ENCODE measurements at regions not wholly inside any gene's neighbourhood (a gene's known extent, or its start where the extent isn't known, plus 50 kb on each side); places are given as distances from the start of the nearest gene placed in this dataset.

- Histone ChIP-seq H3K27ac (ENCODE audit: control insufficient read depth, insufficient read depth) (no peak overlapping the region), H3K9me3 (replicated peaks; ENCODE audit: control insufficient read depth, insufficient read depth, low read length) (no peaks in the 10 kb centered on the region), H2AFZ (ENCODE audit: control insufficient read depth, low read depth, low read length) (no peak overlapping the region), H4K20me1 (ENCODE audit: control insufficient read depth, insufficient read depth) (no peaks in the 10 kb centered on the region), H3K4me2 (ENCODE audit: control insufficient read depth, insufficient read depth) (no peak overlapping the region), H3K4me1 (ENCODE audit: control insufficient read depth, insufficient read depth, low read length) (no peaks in the 10 kb centered on the region), H3K9ac (ENCODE audit: control insufficient read depth, insufficient read depth, low read length) (no peak overlapping the region), H3K4me3 (no peak overlapping the region), H3K27me3 (replicated peaks in 1 of 2; ENCODE audit: control insufficient read depth in 2 of 2, insufficient read depth in 2 of 2, low read length in 1 of 2) (no peaks in the 10 kb centered on the region), H3K36me3 (ENCODE audit: control insufficient read depth in 2 of 2, insufficient read depth in 2 of 2, low read length in 1 of 2) (no peaks in the 10 kb centered on the region), H3K79me2 (ENCODE audit: control insufficient read depth, insufficient read depth, low read length) (no peaks in the 10 kb centered on the region)
- ChIA-PET RAD21 (ENCODE audit: unreplicated experiment) (no interaction called here), CTCF (no interaction called here), POLR2A (interaction anchor here (0.6 kb wide), 1 partner anchor 1274 kb away, joined by 3 read pairs; no protein-coding TSS in a partner anchor), SMC1A (ENCODE audit: uncharacterized antibody, unreplicated experiment) (no interaction called here)
- ATAC-seq (no peak), DNase-seq (ENCODE audit: low read depth, low spot score) (no peak), FAIRE-seq (no peak)
- in situ Hi-C loops (cut with MboI) (no loop called here), intact Hi-C loops (cut with micrococcal nuclease; ENCODE audit: unreplicated experiment) (no loop called here)
- TF ChIP-seq ZBED1 (IDR thresholded peaks at IDR 0.05; ENCODE audit: borderline replicate concordance) (no peak), KDM1A (IDR thresholded peaks at IDR 0.05; ENCODE audit: borderline replicate concordance) (no peak), TAF1 (IDR thresholded peaks at IDR 0.05; ENCODE audit: borderline replicate concordance, low read depth, low read length) (no peak), EGR1 (IDR thresholded peaks at IDR 0.05; ENCODE audit: borderline replicate concordance in 1 of 2, low read depth in 2 of 2, low read length in 2 of 2) (no peak), STAT1 (conservative IDR thresholded peaks at IDR 0.05) (no peak), TCF3 (IDR thresholded peaks at IDR 0.05; ENCODE audit: borderline replicate concordance, insufficient read depth, low read depth, low read length) (no peak), CBFB (IDR thresholded peaks at IDR 0.05; ENCODE audit: low read depth) (no peak)
- 64% methylated on average over 4 of the region's 4 CpGs for WGBS (ENCODE audit: insufficient coverage, insufficient replicate concordance, low lambda C conversion rate, missing lambda C conversion rate)
- no TSS peak for BruUV-seq (replicated peaks)
Observed at GRCh38 chr9:126239515-126239914, 87.1 kb upstream of the MVB12B start.

GRCh38 chr9:126240835-126241234, 85.8 kb upstream of the MVB12B start:
- Histone ChIP-seq H3K27me3 (replicated peaks in 1 of 2; ENCODE audit: control insufficient read depth in 2 of 2, insufficient read depth in 2 of 2, low read length in 1 of 2) (no peaks in the 10 kb centered on the region), H3K9me3 (replicated peaks; ENCODE audit: control insufficient read depth, insufficient read depth, low read length) (no peaks in the 10 kb centered on the region; the same call in 2 of the 3 replicates), H3K27ac (ENCODE audit: control insufficient read depth, insufficient read depth) (no peak overlapping the region), H3K4me2 (ENCODE audit: control insufficient read depth, insufficient read depth) (no peak overlapping the region), H3K9ac (ENCODE audit: control insufficient read depth, insufficient read depth, low read length) (no peak overlapping the region), H3K4me3 (no peak overlapping the region), H3K4me1 (ENCODE audit: control insufficient read depth, insufficient read depth, low read length) (no peaks in the 10 kb centered on the region), H3K36me3 (ENCODE audit: control insufficient read depth in 2 of 2, insufficient read depth in 2 of 2, low read length in 1 of 2) (no peaks in the 10 kb centered on the region), H3K79me2 (ENCODE audit: control insufficient read depth, insufficient read depth, low read length) (no peaks in the 10 kb centered on the region), H2AFZ (ENCODE audit: control insufficient read depth, low read depth, low read length) (no peak overlapping the region), H4K20me1 (ENCODE audit: control insufficient read depth, insufficient read depth) (no peaks in the 10 kb centered on the region)
- ChIA-PET SMC1A (ENCODE audit: uncharacterized antibody, unreplicated experiment) (no interaction called here), POLR2A (no interaction called here), CTCF (interaction anchor here (0.9 kb wide), 1 partner anchor 17 kb away, joined by 7 read pairs; no protein-coding TSS in a partner anchor), RAD21 (ENCODE audit: unreplicated experiment) (no interaction called here)
- BruUV-seq (replicated peaks) = no TSS peak
- ATAC-seq (peak; percentile 26; the same call in 1 of the 3 replicates), DNase-seq (ENCODE audit: low read depth, low spot score) (no peak), FAIRE-seq (no peak)
- WGBS (ENCODE audit: insufficient coverage, insufficient replicate concordance, low lambda C conversion rate, missing lambda C conversion rate) = 78% methylated on average over 1 of the region's 1 CpG
- in situ Hi-C loops (cut with MboI) (no loop called here), intact Hi-C loops (cut with micrococcal nuclease; ENCODE audit: unreplicated experiment) (no loop called here)
- TF ChIP-seq SPI1 (IDR thresholded peaks at IDR 0.05; ENCODE audit: borderline replicate concordance, insufficient read depth, low read depth, low read length) = peak; percentile 74
- TF ChIP-seq JUND (IDR thresholded peaks at IDR 0.05; ENCODE audit: low read depth, low read length) = no peak

Measured in GM12878 (cell line).